Calu3 (cell line): ENCODE measurements at regions not wholly inside any gene's neighbourhood (a gene's known extent, or its start where the extent isn't known, plus 50 kb on each side); places are given as distances from the start of the nearest gene placed in this dataset.

Experiments used
- BruUV-seq: library from RNA; stranded (reverse); fragments of 400-500 nt; replicated peaks from 2 replicates; lab custom pipeline; 2021; lab: Mats Ljungman, UMichigan
- CTCF ChIA-PET: fragments of 300-600 bp; sonication (Branson Sonifier 250); formaldehyde crosslinking; loops from one replicate; lab custom pipeline; 2022; ENCODE audit warnings: antibody characterized with exemption; lab: Charles Lee
- DNase-seq: peaks from one replicate; pipeline ENCODE4 v3.0.0; 2022
- H3K27ac Mint-ChIP-seq: one replicate; pipeline ENCODE4 v1.8.0; 2022; ENCODE audit warnings: mixed read lengths; ENCODE audit not compliant: unreplicated experiment
- H3K27me3 Mint-ChIP-seq: one replicate; pipeline ENCODE4 v1.8.0; 2022; ENCODE audit warnings: mixed read lengths; ENCODE audit not compliant: unreplicated experiment
- H3K36me3 Mint-ChIP-seq: one replicate; pipeline ENCODE4 v1.8.0; 2022; ENCODE audit warnings: mild to moderate bottlenecking, moderate library complexity, mixed read lengths; ENCODE audit not compliant: insufficient read depth, unreplicated experiment
- H3K4me1 Mint-ChIP-seq: one replicate; pipeline ENCODE4 v1.8.0; 2022; ENCODE audit warnings: mild to moderate bottlenecking, low read depth, mixed read lengths; ENCODE audit not compliant: unreplicated experiment
- H3K4me3 Mint-ChIP-seq: one replicate; pipeline ENCODE4 v1.8.0; 2022; ENCODE audit warnings: mild to moderate bottlenecking, low read depth, moderate library complexity, mixed read lengths; ENCODE audit not compliant: unreplicated experiment
- H3K9me3 Mint-ChIP-seq: one replicate; pipeline ENCODE4 v1.8.0; 2022; ENCODE audit warnings: low read depth, mixed read lengths; ENCODE audit not compliant: unreplicated experiment
- intact Hi-C: fragments of 100-400 bp; cut with micrococcal nuclease; formaldehyde crosslinking; loops from one replicate; pipeline ENCODE4 v1.10.0; 2022; ENCODE audit not compliant: unreplicated experiment
- TF ChIP-seq, protein P1 (sequence below): fragments of 200-600 bp; IDR thresholded peaks from one replicate; pipeline ENCODE4 v1.8.0; 2022; ENCODE audit warnings: antibody characterized with exemption; ENCODE audit not compliant: unreplicated experiment

DNA sequence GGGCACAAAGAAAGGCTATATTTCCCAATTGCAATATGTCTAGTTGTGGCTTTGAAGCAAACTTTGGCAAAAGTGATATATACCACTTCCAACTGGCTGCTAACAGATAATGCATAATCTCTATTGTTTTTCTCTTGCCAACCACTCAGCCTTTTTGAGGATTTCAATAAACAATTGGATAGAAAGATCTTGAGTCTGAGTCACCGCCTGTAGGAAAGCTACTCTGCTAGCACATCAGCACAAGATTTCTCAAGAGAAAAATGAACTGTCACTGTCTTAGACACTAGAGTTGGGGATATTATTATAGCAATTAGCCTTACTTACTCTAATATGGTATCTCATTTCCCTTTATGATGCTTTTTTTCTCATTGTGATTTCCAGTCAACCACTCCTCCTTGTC is 119.7 kb downstream of the SST start:
- intact Hi-C loops, result no loop called here
- CTCF ChIA-PET, result no interaction called here

DNA sequence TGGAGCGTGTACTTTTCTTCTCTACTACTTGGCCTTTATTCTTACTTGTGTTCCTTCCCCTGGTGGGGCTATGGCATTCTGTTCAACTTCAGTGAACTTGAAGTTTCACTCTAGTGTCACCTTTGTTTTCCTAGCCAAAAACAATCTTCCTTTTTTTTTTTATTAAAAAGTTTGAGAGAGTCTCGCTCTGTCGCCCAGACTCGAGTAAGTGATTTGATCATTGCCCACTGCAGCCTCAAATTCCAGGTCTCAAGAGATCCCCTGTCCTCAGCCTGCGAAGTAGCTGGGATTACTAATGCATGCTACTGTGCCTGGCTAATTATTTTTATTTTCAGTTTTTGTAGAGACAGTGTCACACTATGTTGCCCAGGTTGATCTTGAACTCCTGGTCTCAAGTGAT is 124.8 kb downstream of the SST start:
- no peaks in the 10 kb centered on the region for H3K36me3 Mint-ChIP-seq
- H3K9me3 Mint-ChIP-seq, result no peaks in the 10 kb centered on the region
- TF ChIP-seq, protein P1, sequence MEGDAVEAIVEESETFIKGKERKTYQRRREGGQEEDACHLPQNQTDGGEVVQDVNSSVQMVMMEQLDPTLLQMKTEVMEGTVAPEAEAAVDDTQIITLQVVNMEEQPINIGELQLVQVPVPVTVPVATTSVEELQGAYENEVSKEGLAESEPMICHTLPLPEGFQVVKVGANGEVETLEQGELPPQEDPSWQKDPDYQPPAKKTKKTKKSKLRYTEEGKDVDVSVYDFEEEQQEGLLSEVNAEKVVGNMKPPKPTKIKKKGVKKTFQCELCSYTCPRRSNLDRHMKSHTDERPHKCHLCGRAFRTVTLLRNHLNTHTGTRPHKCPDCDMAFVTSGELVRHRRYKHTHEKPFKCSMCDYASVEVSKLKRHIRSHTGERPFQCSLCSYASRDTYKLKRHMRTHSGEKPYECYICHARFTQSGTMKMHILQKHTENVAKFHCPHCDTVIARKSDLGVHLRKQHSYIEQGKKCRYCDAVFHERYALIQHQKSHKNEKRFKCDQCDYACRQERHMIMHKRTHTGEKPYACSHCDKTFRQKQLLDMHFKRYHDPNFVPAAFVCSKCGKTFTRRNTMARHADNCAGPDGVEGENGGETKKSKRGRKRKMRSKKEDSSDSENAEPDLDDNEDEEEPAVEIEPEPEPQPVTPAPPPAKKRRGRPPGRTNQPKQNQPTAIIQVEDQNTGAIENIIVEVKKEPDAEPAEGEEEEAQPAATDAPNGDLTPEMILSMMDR, result no peak
- no peak overlapping the region for H3K27ac Mint-ChIP-seq
- no peak for DNase-seq
- CTCF ChIA-PET, result no interaction called here
- H3K27me3 Mint-ChIP-seq, result peaks cover 13% of the 10 kb centered on the region
- intact Hi-C loops, result no loop called here
- no TSS peak for BruUV-seq
- H3K4me3 Mint-ChIP-seq, result no peak overlapping the region
- H3K4me1 Mint-ChIP-seq, result no peaks in the 10 kb centered on the region

More for the DNA sequence above, 119.7 kb downstream of the SST start:
- Mint-ChIP-seq H3K27me3 (peaks cover 16% of the 10 kb centered on the region), H3K27ac (no peak overlapping the region), H3K4me1 (no peaks in the 10 kb centered on the region), H3K4me3 (no peak overlapping the region), H3K36me3 (no peaks in the 10 kb centered on the region), H3K9me3 (no peaks in the 10 kb centered on the region)
- BruUV-seq, result no TSS peak
- TF ChIP-seq, protein P1, result no peak
- DNase-seq, result no peak

DNA sequence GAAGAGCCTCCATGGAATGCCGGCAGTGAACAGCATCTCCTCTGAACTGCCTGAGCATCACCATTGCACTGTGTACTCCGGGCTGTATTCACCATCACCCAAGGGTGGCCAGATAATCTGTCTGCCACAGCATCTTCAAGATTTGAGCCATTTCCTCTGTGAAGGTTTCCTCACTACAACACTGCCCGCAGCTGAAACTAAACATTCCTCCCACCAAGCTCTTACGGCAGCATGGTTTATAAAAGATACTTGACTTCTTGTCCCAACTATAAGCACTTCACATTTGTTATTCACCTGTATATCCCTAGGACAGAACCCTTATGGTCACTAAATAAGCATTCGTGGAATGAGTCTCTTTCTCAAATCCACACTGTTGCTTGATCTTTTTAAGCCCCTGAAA is 125.9 kb downstream of the SST start:
- no peak overlapping the region for H3K4me3 Mint-ChIP-seq
- CTCF ChIA-PET, result no interaction called here
- DNase-seq, result no peak
- H3K9me3 Mint-ChIP-seq, result no peaks in the 10 kb centered on the region
- H3K27me3 Mint-ChIP-seq, result peaks cover 2% of the 10 kb centered on the region
- no peak overlapping the region for H3K27ac Mint-ChIP-seq
- no peaks in the 10 kb centered on the region for H3K4me1 Mint-ChIP-seq
- no peaks in the 10 kb centered on the region for H3K36me3 Mint-ChIP-seq
- intact Hi-C loops, result no loop called here
- no TSS peak for BruUV-seq
- TF ChIP-seq, protein P1, result no peak

DNA sequence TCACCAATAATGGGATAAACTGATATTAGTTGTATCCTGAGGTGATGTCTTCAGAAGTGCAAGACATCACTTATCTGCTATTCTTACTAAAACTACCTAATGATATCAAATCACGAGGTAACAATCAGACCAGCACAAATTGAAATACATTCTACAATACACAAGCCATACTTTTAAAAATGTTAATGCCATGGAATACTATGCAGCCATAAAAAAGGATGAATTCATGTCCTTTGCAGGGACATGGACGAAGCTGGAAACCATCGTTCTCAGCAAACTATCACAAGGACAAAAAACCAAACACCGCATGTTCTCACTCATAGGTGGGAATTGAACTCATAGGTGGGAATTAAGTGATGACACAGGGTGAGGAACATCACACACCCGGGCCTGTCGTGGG is 129.3 kb downstream of the SST start:
- no peak overlapping the region for H3K4me3 Mint-ChIP-seq
- CTCF ChIA-PET, result no interaction called here
- no TSS peak for BruUV-seq

More for the DNA sequence above, 129.3 kb downstream of the SST start:
- no peaks in the 10 kb centered on the region for H3K4me1 Mint-ChIP-seq
- no peaks in the 10 kb centered on the region for H3K27me3 Mint-ChIP-seq
- intact Hi-C loops, result no loop called here
- TF ChIP-seq, protein P1, result no peak
- no peak for DNase-seq
- H3K27ac Mint-ChIP-seq, result no peak overlapping the region
- no peaks in the 10 kb centered on the region for H3K36me3 Mint-ChIP-seq
- no peaks in the 10 kb centered on the region for H3K9me3 Mint-ChIP-seq
